H1 (cell line): ENCODE measurements at regions not wholly inside any gene's neighbourhood (a gene's known extent, or its start where the extent isn't known, plus 50 kb on each side); places are given as distances from the start of the nearest gene placed in this dataset.

ENCODE experiments used
- CTCF ChIA-PET: fragments of 300-600 bp; sonication (Branson Sonifier 250); formaldehyde crosslinking; loops from one replicate; lab custom pipeline; 2021; ENCODE audit not compliant: partially characterized antibody; lab: Charles Lee
- POLR2A ChIA-PET: fragments of 300-600 bp; sonication (Branson Sonifier 250); formaldehyde crosslinking; loops from one replicate; lab custom pipeline; 2021; ENCODE audit warnings: inconsistent platforms; ENCODE audit not compliant: partially characterized antibody; lab: Charles Lee
- DNase-seq, 2 experiments: peaks; one replicate each; pipeline versions ENCODE4 v3.0.0 to v3.0.0-alpha.2; 2010 to 2022; ENCODE audit warnings: low spot score in 2 of 2, low read depth in 1 of 2, mixed read lengths in 1 of 2
- FAIRE-seq: peaks from 2 replicates; lab custom pipeline; 2011; peaks lifted over from hg19 to GRCh38; lab: Jason Lieb, UNC
- H2AFZ ChIP-seq: 2 replicates; pipeline ENCODE4 v1.8.1; 2012; ENCODE audit warnings: low read length, inconsistent platforms
- H2AK5ac ChIP-seq: 2 replicates; pipeline ENCODE4 v1.6.1; 2013; ENCODE audit warnings: low read depth, low read length
- H2BK120ac ChIP-seq: replicated peaks from 2 replicates; pipeline ENCODE3; 2013; ENCODE audit warnings: low read depth, low read length, inconsistent platforms
- H2BK12ac ChIP-seq: 2 replicates; pipeline ENCODE4 v1.6.1; 2013; ENCODE audit warnings: low read depth, low read length
- H2BK15ac ChIP-seq: 2 replicates; pipeline ENCODE4 v1.6.1; 2013; ENCODE audit warnings: low read length
- H2BK20ac ChIP-seq: 2 replicates; pipeline ENCODE4 v1.6.1; 2013; ENCODE audit warnings: low read length
- H2BK5ac ChIP-seq: 2 replicates; pipeline ENCODE4 v1.6.1; 2013; ENCODE audit warnings: low read depth, low read length
- H3K14ac ChIP-seq: 2 replicates; pipeline ENCODE4 v1.6.1; 2013; ENCODE audit warnings: inconsistent platforms; ENCODE audit not compliant: insufficient read length
- H3K18ac ChIP-seq: 2 replicates; pipeline ENCODE4 v1.6.1; 2013; ENCODE audit warnings: low read length; ENCODE audit errors: extremely low read depth
- H3K23ac ChIP-seq: 2 replicates; pipeline ENCODE4 v1.6.1; 2013; ENCODE audit warnings: inconsistent platforms; ENCODE audit not compliant: insufficient read length
- H3K23me2 ChIP-seq: 2 replicates; pipeline ENCODE4 v1.6.1; 2013; ENCODE audit warnings: low read depth, low read length
- H3K27ac ChIP-seq: 2 replicates; pipeline ENCODE4 v1.6.1; 2011; ENCODE audit warnings: low read depth, low read length, inconsistent platforms
- H3K27me3 ChIP-seq, 4 experiments: replicated peaks in 1 of 4; 1 replicate in 1 of 4; 2 replicates in 3 of 4; pipeline versions ENCODE4 v1.6.1 to v1.8.1; 2011 to 2013; ENCODE audit warnings: low read length in 3 of 4, mild to moderate bottlenecking in 3 of 4, inconsistent platforms in 2 of 4, mixed read lengths in 2 of 4, moderate library complexity in 1 of 4; ENCODE audit not compliant: control insufficient read depth in 3 of 4, insufficient read depth in 3 of 4; ENCODE audit errors: extremely low read depth in 1 of 4
- H3K36me3 ChIP-seq, 4 experiments: 2 replicates each; pipeline versions ENCODE4 v1.6.1 to v1.8.1; 2011 to 2013; ENCODE audit warnings: mild to moderate bottlenecking in 4 of 4, low read length in 3 of 4, moderate library complexity in 2 of 4, control low read depth in 1 of 4, inconsistent platforms in 1 of 4; ENCODE audit not compliant: insufficient read depth in 4 of 4, control insufficient read depth in 2 of 4
- H3K4ac ChIP-seq: replicated peaks from 2 replicates; pipeline ENCODE3; 2013; ENCODE audit warnings: low read length, low read depth, mixed read lengths, inconsistent platforms; ENCODE audit not compliant: insufficient read length
- H3K4me1 ChIP-seq, 4 experiments: replicated peaks in 1 of 4; 1 replicate in 1 of 4; 2 replicates in 3 of 4; pipeline versions ENCODE4 v1.6.1 to v1.8.1; 2011 to 2013; ENCODE audit warnings: low read length in 3 of 4, inconsistent platforms in 2 of 4, mixed read lengths in 1 of 4; ENCODE audit not compliant: insufficient read depth in 4 of 4, control insufficient read depth in 3 of 4
- H3K4me2 ChIP-seq, 2 experiments: 2 replicates each; pipeline versions ENCODE4 v1.6.1 to v1.8.1; 2011 to 2013; ENCODE audit warnings: low read depth in 2 of 2, low read length in 2 of 2, control low read depth in 1 of 2, inconsistent platforms in 1 of 2, mild to moderate bottlenecking in 1 of 2; ENCODE audit not compliant: insufficient read depth in 1 of 2
- H3K4me3 ChIP-seq, 4 experiments: fragments of 200-600, 300-600 bp in 1 of 4; sonication (generic), shearing (Covaris generic), sonication (Bioruptor Twin) in 1 of 4; 2 replicates each; pipeline versions ENCODE4 v1.5.1 to v1.8.1; 2011 to 2016; ENCODE audit warnings: low read length in 4 of 4, low read depth in 3 of 4, control low read depth in 2 of 4, inconsistent platforms in 2 of 4, mild to moderate bottlenecking in 2 of 4, mixed read lengths in 1 of 4, moderate library complexity in 1 of 4; ENCODE audit not compliant: insufficient read depth in 2 of 4; ENCODE audit errors: extremely low read depth in 1 of 4
- H3K56ac ChIP-seq: replicated peaks from 2 replicates; pipeline ENCODE3; 2013; ENCODE audit warnings: low read depth, mild to moderate bottlenecking, mixed read lengths, low read length, inconsistent platforms; ENCODE audit not compliant: insufficient read length
- H3K79me1 ChIP-seq: 2 replicates; pipeline ENCODE4 v1.6.1; 2013; ENCODE audit warnings: low read depth, low read length, control low read depth
- H3K79me2 ChIP-seq, 2 experiments: 2 replicates each; pipeline versions ENCODE4 v1.6.1 to v1.8.1; 2012 to 2013; ENCODE audit warnings: low read length in 2 of 2, mild to moderate bottlenecking in 2 of 2, inconsistent platforms in 1 of 2; ENCODE audit not compliant: insufficient read depth in 2 of 2, control insufficient read depth in 1 of 2
- H3K9ac ChIP-seq, 4 experiments: replicated peaks in 1 of 4; 1 replicate in 1 of 4; 2 replicates in 3 of 4; pipeline versions ENCODE4 v1.6.1 to v1.8.1; 2011 to 2013; ENCODE audit warnings: low read depth in 3 of 4, low read length in 3 of 4, control low read depth in 2 of 4, mild to moderate bottlenecking in 2 of 4, moderate library complexity in 2 of 4, inconsistent platforms in 1 of 4; ENCODE audit errors: extremely low read depth in 1 of 4
- H3K9me3 ChIP-seq, 2 experiments: 2 replicates each; pipeline versions ENCODE4 v1.6.1 to v1.8.1; 2012 to 2013; ENCODE audit warnings: mild to moderate bottlenecking in 2 of 2, moderate library complexity in 2 of 2, control low read depth in 1 of 2, inconsistent platforms in 1 of 2, low read depth in 1 of 2, low read length in 1 of 2, mixed read lengths in 1 of 2; ENCODE audit not compliant: insufficient read depth in 2 of 2
- H4K20me1 ChIP-seq, 2 experiments: replicated peaks in 1 of 2; 2 replicates each; pipeline versions ENCODE3 to v1.8.1; 2011 to 2013; ENCODE audit warnings: inconsistent platforms in 2 of 2, low read length in 2 of 2, mild to moderate bottlenecking in 1 of 2; ENCODE audit not compliant: insufficient read depth in 2 of 2, control insufficient read depth in 1 of 2
- H4K5ac ChIP-seq: 2 replicates; pipeline ENCODE4 v1.6.1; 2013; ENCODE audit warnings: low read length, low read depth, mixed read lengths, inconsistent platforms; ENCODE audit not compliant: insufficient read length
- H4K8ac ChIP-seq: 2 replicates; pipeline ENCODE4 v1.8.0; 2013; ENCODE audit warnings: mild to moderate bottlenecking, moderate library complexity, low read length, inconsistent platforms; ENCODE audit not compliant: insufficient read depth; ENCODE audit errors: extremely low read depth
- H4K91ac ChIP-seq: replicated peaks from 2 replicates; pipeline ENCODE3; 2013; ENCODE audit warnings: low read length, mixed read lengths, inconsistent platforms; ENCODE audit not compliant: insufficient read length
- CTCF ChIP-seq, 3 experiments: IDR thresholded peaks; 1 replicate in 2 of 3; 2 replicates in 1 of 3; pipeline versions ENCODE4 v1.5.1 to v1.6.1; 2011; ENCODE audit warnings: low read length in 3 of 3, mild to moderate bottlenecking in 3 of 3, inconsistent platforms in 2 of 3, low read depth in 1 of 3, moderate library complexity in 1 of 3; ENCODE audit not compliant: insufficient read depth in 1 of 3; ENCODE audit errors: control extremely low read depth in 1 of 3
- WGBS, 2 experiments: shearing (Covaris generic) in 1 of 2; methylation state at CpG; one replicate each; pipeline versions ENCODE4 v1.1.6 to v1.1.7; 2013 to 2015; ENCODE audit warnings: low lambda C conversion rate in 2 of 2, mixed read lengths in 2 of 2, inconsistent platforms in 1 of 2, low coverage in 1 of 2, missing lambda C conversion rate in 1 of 2; ENCODE audit not compliant: insufficient replicate concordance in 2 of 2, insufficient coverage in 1 of 2, insufficient read length in 1 of 2; ENCODE audit errors: extremely low coverage in 1 of 2, missing lambda C conversion rate in 1 of 2; 5-methylcytosine and 5-hydroxymethylcytosine counted together

- Histone ChIP-seq H3K79me1 (no peaks in the 10 kb centered on the region), H3K4me2 (no peak overlapping the region), H3K56ac (no peak overlapping the region), H4K91ac (no peak overlapping the region), H2BK20ac (no peak overlapping the region), H4K8ac (no peak overlapping the region), H3K14ac (no peak overlapping the region), H2BK120ac (no peak overlapping the region), H2AK5ac (no peak overlapping the region), H2BK15ac (no peak overlapping the region), H3K27me3 (no peaks in the 10 kb centered on the region), H4K20me1 (no peaks in the 10 kb centered on the region), H3K23ac (no peak overlapping the region), H2AFZ (peak overlapping the region; percentile 58; the same call in 1 of the 2 replicates), H3K27ac (no peak overlapping the region), H4K5ac (no peak overlapping the region), H3K9ac (no peak overlapping the region), H3K18ac (no peak overlapping the region), H3K4ac (no peak overlapping the region), H3K9me3 (no peaks in the 10 kb centered on the region), H3K36me3 (no peaks in the 10 kb centered on the region), H3K23me2 (no peaks in the 10 kb centered on the region; the same call in 1 of the 2 replicates), H2BK5ac (no peak overlapping the region), H3K79me2 (no peaks in the 10 kb centered on the region), H2BK12ac (no peak overlapping the region), H3K4me3 (no peak overlapping the region), H3K4me1 (no peaks in the 10 kb centered on the region)
- ChIA-PET CTCF (no interaction called here), POLR2A (interaction anchor here (0.6 kb wide), 1 partner anchor 271 kb away, joined by 3 read pairs; no protein-coding TSS in a partner anchor)
- DNase-seq (no peak), FAIRE-seq (no peak)
- 88% methylated on average over 7 of the region's 7 CpGs; no CpG with 5 or more reads in 1 of the 2 experiments for WGBS, 2 experiments
- no peak for TF ChIP-seq CTCF (IDR thresholded peaks at IDR 0.05; ENCODE audit: control extremely low read depth in 1 of 3, insufficient read depth in 1 of 3, low read depth in 1 of 3, low read length in 3 of 3)
These were observed 95.6 kb downstream of the RGS2 start for GRCh38 chr1:192904438-192904895.
